Esophagus squamous epithelium (tissue), 5 donors: ENCODE measurements at regions not wholly inside any gene's neighbourhood (a gene's known extent, or its start where the extent isn't known, plus 50 kb on each side); places are given as distances from the start of the nearest gene placed in this dataset.

Experiments used
- DNase-seq: peaks from one replicate; lab custom pipeline; 2025; lab: John Stamatoyannopoulos, UW
- H3K27ac ChIP-seq, 4 donors: fragments of 200-600 bp; sonication (generic); one replicate each; pipeline ENCODE4 v1.5.1; 2016 to 2019; ENCODE audit warnings: mild to moderate bottlenecking in 1 of 4
- H3K27me3 ChIP-seq, 4 donors: fragments of 200-600 bp; sonication (generic); 1 replicate in 3 of 4; 2 replicates in 1 of 4; pipeline versions ENCODE4 v1.5.1 to v1.6.0; 2017 to 2021; ENCODE audit warnings: antibody characterized with exemption in 1 of 4
- H3K36me3 ChIP-seq, 3 donors: fragments of 200-600 bp; sonication (generic); one replicate each; pipeline ENCODE4 v1.5.1; 2016 to 2019
- H3K4me1 ChIP-seq, 3 donors: fragments of 200-600 bp; sonication (generic); one replicate each; pipeline ENCODE4 v1.5.1; 2017 to 2019
- H3K4me3 ChIP-seq, 4 donors: fragments of 200-600 bp; sonication (generic); 1 replicate in 3 of 4; 2 replicates in 1 of 4; pipeline ENCODE4 v1.5.1; 2016 to 2019; ENCODE audit warnings: mild to moderate bottlenecking in 2 of 4, moderate library complexity in 1 of 4
- H3K9me3 ChIP-seq, 3 donors: fragments of 200-600 bp; sonication (generic); one replicate each; pipeline ENCODE4 v1.5.1; 2016 to 2019
- POLR2A ChIP-seq, 4 donors: fragments of 450-650 bp; IDR thresholded peaks; one replicate each; pipeline ENCODE4 v1.6.1; 2017; ENCODE audit warnings: antibody characterized with exemption in 4 of 4, mild to moderate bottlenecking in 4 of 4, moderate library complexity in 3 of 4
- WGBS, 2 donors: methylation state at CpG; one replicate each; pipeline ENCODE4 v1.1.5; 2018; 5-methylcytosine and 5-hydroxymethylcytosine counted together
- intact Hi-C: fragments of 100-400 bp; cut with DNase I; formaldehyde crosslinking; loops from one replicate; pipeline ENCODE4 v1.15.0; 2022
- TF ChIP-seq, protein P1 (sequence below), 6 experiments: fragments of 450-650 bp in 4 of 6; fragments of 200-600 bp in 2 of 6; sonication (generic) in 2 of 6; IDR thresholded peaks; one replicate each; pipeline ENCODE4 v1.5.1; 2016 to 2019; ENCODE audit warnings: antibody characterized with exemption in 6 of 6, mild to moderate bottlenecking in 4 of 6, moderate library complexity in 4 of 6
- donor health status: DM: yes; HTN: yes; CAD: no.

DNA sequence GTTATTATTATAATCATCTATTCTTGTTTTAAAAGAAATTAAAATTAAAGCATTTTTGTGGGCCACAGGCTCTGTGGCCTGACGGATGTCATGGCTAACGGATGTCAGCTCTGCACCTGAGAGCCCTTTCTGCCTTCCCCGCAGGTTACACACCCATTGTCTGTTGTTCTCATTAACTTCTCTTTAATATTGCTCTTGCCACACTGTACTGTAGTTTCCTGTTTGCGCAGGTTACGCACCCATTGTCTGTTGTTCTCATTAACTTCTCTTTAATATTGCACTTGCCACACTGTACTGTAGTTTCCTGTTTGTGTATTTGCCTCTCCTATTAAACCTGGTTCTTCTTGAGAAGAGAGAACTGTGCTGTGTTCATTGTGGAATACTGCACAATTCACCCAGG is 294.4 kb upstream of the PLXNA2 start:
- intact Hi-C loops, result no loop called here
- Histone ChIP-seq H3K9me3 (no peaks in the 10 kb centered on the region), H3K27me3 (peaks cover 0 to 17% (median 0%) of the 10 kb centered on the region in 4 donors), H3K4me3 (no peak overlapping the region), H3K4me1 (peaks cover 0 to 24% (median 0%) of the 10 kb centered on the region in 3 donors), H3K27ac (no peak overlapping the region), H3K36me3 (no peaks in the 10 kb centered on the region)
- TF ChIP-seq, protein P1, sequence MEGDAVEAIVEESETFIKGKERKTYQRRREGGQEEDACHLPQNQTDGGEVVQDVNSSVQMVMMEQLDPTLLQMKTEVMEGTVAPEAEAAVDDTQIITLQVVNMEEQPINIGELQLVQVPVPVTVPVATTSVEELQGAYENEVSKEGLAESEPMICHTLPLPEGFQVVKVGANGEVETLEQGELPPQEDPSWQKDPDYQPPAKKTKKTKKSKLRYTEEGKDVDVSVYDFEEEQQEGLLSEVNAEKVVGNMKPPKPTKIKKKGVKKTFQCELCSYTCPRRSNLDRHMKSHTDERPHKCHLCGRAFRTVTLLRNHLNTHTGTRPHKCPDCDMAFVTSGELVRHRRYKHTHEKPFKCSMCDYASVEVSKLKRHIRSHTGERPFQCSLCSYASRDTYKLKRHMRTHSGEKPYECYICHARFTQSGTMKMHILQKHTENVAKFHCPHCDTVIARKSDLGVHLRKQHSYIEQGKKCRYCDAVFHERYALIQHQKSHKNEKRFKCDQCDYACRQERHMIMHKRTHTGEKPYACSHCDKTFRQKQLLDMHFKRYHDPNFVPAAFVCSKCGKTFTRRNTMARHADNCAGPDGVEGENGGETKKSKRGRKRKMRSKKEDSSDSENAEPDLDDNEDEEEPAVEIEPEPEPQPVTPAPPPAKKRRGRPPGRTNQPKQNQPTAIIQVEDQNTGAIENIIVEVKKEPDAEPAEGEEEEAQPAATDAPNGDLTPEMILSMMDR (IDR thresholded peaks at IDR 0.05), result no peak
- no peak for TF ChIP-seq POLR2A (IDR thresholded peaks at IDR 0.05)
- WGBS, 2 donors, result 74 to 80% methylated on average over 5 of the region's 5 CpGs
- DNase-seq, result no peak

GRCh38 chr1:208540724-208541123 is 296.5 kb upstream of the PLXNA2 start:
- TF ChIP-seq, protein P1 (IDR thresholded peaks at IDR 0.05), result no peak
- TF ChIP-seq POLR2A (IDR thresholded peaks at IDR 0.05), result no peak
- no peaks in the 10 kb centered on the region for H3K9me3 ChIP-seq
- no peak for DNase-seq
- H3K27ac ChIP-seq, result no peak overlapping the region
- intact Hi-C loops, result no loop called here
- H3K36me3 ChIP-seq, result no peaks in the 10 kb centered on the region
- peaks cover 0 to 9% (median 0%) of the 10 kb centered on the region in 4 donors for H3K27me3 ChIP-seq
- no peak overlapping the region for H3K4me3 ChIP-seq
- WGBS, 2 donors, result 63 to 95% methylated on average over 2 of the region's 2 CpGs
- peaks cover 0 to 16% (median 0%) of the 10 kb centered on the region in 3 donors for H3K4me1 ChIP-seq

GRCh38 chr1:208541225-208541855 is 297.2 kb upstream of the PLXNA2 start:
- 30 to 40% methylated on average over 4 of the region's 4 CpGs for WGBS, 2 donors
- Histone ChIP-seq H3K9me3 (no peaks in the 10 kb centered on the region), H3K4me1 (peaks cover 0 to 16% (median 0%) of the 10 kb centered on the region in 3 donors), H3K36me3 (no peaks in the 10 kb centered on the region), H3K27me3 (peaks cover 0 to 9% (median 0%) of the 10 kb centered on the region in 4 donors), H3K27ac (no peak overlapping the region), H3K4me3 (no peak overlapping the region)
- DNase-seq, result no peak
- intact Hi-C loops, result no loop called here
- TF ChIP-seq, protein P1 (IDR thresholded peaks at IDR 0.05), result no peak

DNA sequence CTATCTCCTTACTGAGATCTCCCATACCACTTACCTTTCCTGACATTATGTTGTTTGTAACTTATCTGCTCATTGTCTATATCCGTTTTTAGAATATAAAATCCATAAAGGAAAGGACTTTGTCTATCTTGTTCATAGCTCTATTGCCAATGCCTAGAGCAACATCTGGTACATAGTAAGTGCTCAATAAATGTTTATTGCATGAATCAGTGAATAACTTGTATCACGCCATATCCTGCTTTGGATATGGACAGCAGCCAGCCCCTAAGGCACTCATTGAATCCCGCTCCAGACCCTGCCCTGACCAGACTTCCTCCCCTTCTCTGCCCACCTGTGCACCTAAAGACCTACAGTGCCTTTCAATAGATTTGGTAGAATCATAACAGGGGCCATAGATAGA is 298.1 kb upstream of the PLXNA2 start:
- Histone ChIP-seq H3K4me1 (peaks cover 0 to 16% (median 0%) of the 10 kb centered on the region in 3 donors), H3K36me3 (no peaks in the 10 kb centered on the region), H3K4me3 (no peak overlapping the region), H3K27me3 (peaks cover 0 to 13% (median 0%) of the 10 kb centered on the region in 4 donors), H3K9me3 (no peaks in the 10 kb centered on the region), H3K27ac (no peak overlapping the region)
- no peak for TF ChIP-seq POLR2A (IDR thresholded peaks at IDR 0.05)
- TF ChIP-seq, protein P1 (IDR thresholded peaks at IDR 0.05), result no peak
- 41 to 59% methylated on average over 3 of the region's 3 CpGs for WGBS, 2 donors
- intact Hi-C loops, result no loop called here
- DNase-seq, result no peak

GRCh38 chr1:208544053-208544452 is 299.9 kb upstream of the PLXNA2 start:
- H3K36me3 ChIP-seq, result no peaks in the 10 kb centered on the region
- intact Hi-C loops, result no loop called here
- H3K27ac ChIP-seq, result no peak overlapping the region
- no peaks in the 10 kb centered on the region for H3K9me3 ChIP-seq
- H3K27me3 ChIP-seq, result peaks cover 0 to 6% (median 0%) of the 10 kb centered on the region in 4 donors
- H3K4me1 ChIP-seq, result peaks cover 0 to 16% (median 0%) of the 10 kb centered on the region in 3 donors
- WGBS, 2 donors, result 82 to 93% methylated on average over 2 of the region's 2 CpGs
- H3K4me3 ChIP-seq, result no peak overlapping the region
- DNase-seq, result no peak
- TF ChIP-seq, protein P1 (IDR thresholded peaks at IDR 0.05), result no peak
- TF ChIP-seq POLR2A (IDR thresholded peaks at IDR 0.05), result no peak
